ENCODE measurements at regions not wholly inside any gene's neighbourhood (a gene's known extent, or its start where the extent isn't known, plus 50 kb on each side); places are given as distances from the start of the nearest gene placed in this dataset.
"Not testable (repeated sequence)": the region's sequence is repeated elsewhere in the genome, so short reads cannot be mapped to it uniquely, and the experiment has no call there.

DNA sequence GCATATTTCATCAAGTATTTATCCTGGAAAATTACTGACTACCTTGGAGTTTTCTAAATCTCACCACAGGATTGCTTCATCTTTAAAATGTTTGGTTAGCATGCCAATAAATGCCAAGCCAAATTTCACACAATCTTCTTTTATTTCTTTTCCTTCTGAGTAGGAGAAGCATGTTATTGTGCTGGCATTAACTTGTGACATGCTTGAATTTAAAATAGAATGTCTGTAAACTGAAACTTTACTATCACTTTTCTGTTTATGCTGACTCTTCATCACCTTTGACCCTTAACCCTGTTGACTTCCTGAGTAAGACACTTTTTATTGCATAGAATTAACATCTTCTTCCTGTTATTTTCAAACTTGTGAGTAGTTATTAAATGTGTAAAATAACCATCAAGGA is 56.2 kb upstream of the LRRTM4 start:
- no peak for DNase-seq

DNA sequence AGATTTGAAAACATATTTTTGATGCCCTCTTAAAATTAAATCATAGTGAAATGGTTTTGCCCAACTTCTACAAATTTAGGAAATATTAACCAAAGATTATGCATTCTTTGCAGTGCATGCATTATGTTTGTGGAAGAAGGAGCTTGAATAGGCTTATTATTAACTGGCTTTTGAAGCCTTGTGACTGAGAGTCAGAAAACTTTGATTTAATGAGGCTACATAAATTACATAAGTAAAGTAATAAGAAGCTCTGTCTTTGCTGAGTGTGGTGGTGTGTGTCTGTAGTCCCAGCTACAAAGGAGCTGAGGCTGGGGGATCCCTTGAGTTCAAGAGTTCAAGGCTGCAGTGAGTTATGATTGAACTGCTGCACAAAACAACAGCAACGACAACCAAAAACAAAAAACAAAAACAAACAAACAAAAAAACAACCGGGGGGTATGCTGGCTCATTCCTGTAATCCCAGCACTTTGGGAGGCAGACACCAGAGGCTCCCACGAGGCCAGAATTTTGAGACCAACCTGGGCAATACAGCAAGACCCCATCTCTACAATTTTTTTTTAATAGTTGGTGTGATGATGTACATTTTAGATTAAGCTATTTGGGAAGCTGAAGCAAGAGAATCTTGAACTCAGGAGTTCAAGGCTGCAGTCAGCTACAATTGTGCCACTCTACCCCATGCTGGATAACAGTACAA is 57.0 kb upstream of the LRRTM4 start:
- no peak for DNase-seq

DNA sequence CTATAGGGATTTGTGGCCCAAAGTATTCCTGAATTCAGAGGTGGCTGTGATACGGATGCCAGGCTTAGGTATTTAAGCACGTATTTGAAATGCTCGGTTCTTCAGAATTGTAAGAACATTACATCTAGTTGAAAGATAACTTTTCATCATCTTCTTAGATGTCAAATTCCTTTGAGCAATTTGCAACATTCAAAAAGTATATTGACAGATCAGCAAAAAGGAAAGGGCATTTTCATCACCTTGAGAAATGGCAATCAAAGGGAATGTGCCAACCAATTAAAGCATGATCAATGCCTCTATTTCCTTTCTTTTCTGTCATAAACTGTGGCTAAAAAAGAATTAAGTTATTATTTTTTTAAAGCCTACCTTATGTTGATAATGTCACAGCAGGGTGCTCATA is 66.3 kb upstream of the LRRTM4 start:
- no peak for DNase-seq

DNA sequence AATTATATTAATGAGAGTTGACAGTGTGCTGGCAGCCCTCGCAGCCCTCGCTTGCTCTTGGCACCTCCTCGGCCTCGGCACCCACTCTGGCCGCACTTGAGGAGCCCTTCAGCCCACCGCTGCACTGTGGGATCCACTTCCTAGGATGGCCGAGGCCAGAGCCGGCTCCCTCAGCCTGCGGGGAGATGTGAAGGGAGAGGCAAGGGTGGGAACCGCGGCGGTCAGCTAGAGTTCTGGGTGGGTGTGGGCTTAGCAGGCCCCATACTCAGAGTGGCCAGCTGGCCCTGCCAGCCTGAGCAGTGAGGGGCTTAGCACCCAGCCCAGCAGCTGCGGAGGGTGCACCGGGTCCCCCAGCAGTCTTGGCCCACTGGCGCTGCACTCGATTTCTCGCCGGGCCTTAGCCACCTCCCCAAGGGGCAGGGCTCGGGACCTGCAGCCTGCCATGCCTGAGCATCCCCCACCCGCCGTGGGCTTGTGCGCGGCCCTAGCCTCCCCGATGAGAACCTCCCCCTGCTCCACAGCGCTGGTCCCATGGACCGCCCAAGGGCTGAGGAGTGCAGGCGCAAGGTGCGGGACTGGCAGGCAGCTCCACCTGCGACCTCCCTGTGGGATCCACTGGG is 68.2 kb upstream of the LRRTM4 start:
- DNase-seq, result no peak

DNA sequence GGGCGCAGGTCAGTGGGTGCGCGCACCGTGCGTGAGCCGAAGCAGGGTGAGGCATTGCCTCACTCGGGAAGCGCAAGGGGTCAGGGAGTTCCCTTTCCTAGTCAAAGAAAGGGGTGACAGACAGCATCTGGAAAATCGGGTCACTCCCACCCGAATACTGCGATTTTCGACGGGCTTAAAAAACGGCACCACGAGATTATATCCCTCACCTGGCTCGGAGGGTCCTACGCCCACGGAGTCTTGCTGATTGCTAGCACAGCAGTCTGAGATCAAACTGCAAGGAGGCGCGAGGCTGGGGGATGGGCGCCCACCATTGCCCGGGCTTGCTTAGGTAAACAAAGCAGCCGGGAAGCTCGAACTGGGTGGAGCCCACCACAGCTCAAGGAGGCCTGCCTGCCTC is 70.8 kb upstream of the LRRTM4 start:
- DNase-seq, result not testable (repeated sequence)

DNA sequence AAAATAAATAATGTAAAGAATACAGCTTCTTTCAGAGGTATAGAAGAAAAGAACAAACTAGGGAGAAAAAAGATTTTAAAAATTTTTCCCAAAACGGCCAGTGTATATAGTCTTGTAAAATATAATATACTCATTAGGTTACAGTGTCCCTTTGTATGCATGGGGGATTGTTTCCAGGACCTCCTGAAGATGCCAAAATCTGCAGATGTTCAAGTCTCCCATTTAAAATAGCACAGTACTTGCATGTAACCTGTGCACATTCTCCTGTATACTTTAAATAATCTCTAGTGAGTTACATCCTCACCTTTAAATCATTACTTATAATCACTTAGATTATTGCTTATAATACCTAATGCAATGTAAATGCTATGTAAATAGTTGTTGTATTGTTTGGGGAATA is 80.6 kb upstream of the LRRTM4 start:
- DNase-seq, result no peak

DNA sequence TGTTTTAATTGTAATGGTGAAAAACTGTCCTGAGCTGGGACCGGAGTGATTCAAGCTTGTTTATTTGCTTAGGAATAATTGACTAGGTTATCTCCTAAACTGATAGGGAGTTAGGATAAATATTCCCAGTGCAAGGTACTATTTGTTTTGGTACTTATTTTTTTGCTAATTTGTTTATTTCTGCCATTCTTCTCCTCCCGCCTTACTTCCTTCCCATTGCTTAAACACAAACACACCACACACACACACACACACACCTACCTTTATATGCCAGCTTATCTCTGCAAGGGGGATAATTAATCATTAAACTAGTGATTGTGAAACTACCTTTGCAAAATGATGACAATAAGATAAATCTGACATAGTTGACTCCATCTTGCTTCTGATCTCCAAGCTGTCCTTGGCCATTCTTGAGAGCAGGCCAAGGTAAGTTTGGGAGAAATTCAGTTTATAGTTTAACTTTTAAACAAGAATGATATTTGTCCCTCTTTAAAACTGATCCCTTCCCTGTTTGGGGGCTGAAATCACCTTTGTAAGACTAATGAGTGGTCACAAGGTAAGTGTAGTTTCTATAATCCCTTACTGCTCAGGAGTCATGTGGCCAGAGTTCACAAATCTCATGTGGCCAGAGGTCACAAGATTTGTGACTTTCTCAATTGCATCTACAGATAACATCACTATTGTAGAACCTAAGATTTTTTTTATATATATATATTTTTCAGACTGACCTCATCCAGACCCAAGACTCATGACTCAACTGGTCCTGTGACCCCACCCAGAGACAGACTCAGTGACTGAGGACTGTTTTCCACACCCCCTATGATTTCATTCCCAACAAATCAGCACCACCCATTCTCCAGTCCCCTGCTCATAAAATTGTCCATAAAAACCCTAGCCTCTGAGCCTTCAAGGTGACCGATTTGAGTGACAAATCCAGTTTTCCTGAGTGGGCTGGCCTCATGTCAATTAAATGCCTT is 83.1 kb upstream of the LRRTM4 start:
- DNase-seq, result no peak

DNA sequence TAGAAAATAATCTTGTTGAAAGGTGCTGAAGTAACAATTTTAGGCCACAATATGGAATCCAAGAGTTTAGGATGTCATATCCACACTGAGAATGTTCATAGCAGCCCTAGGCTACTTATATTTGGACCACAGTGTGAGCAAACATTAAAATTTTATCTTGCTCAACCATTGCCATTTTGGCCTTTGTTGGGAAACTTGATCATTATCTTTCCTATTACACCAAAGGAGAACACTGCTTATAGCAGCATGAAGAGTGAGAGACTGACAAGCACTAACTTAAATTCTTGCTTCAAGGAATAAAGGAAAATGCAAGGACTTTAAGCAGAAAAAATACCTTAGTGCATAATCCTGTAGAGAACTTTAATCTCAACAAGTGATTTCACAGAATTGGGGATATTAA is 86.3 kb upstream of the LRRTM4 start:
- DNase-seq, result no peak

DNA sequence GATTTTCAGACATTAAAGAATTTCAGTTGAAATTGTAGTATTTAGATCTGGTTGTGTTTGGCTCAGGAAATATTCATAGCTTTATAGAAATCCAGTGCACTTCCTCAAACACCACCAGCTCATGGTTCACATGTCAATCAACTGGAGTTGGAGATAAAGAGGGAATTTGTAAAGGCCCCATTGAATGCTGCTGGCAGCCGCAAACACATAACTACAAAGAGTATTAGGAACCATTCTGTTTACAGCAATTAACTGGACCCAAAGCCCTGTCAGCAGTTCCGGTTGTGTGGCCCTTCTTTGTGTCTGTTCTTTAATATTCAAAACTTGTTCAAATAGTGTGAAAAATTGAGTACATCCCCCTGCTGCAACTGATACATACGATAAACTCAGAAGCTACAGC is 107.4 kb upstream of the LRRTM4 start:
- no peak for DNase-seq

DNA sequence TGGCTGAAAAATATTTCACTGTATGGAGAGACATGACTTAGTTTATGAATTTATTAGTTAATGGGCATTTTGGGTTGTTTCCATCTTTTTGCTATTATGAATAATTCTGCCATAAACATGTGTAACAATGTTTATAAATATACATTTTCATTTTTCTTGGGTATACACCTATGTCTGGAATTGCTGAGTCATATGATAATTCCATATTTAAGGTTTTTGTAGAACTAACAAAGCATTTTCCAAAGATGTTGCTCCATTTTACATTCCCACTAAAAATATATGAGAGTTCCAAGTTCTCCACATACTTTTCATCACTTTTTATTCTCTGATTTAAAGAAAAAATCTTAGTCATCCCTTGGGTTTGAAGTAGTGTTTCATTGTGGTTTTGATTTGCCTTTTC is 108.8 kb upstream of the LRRTM4 start:
- no peak for DNase-seq

DNA sequence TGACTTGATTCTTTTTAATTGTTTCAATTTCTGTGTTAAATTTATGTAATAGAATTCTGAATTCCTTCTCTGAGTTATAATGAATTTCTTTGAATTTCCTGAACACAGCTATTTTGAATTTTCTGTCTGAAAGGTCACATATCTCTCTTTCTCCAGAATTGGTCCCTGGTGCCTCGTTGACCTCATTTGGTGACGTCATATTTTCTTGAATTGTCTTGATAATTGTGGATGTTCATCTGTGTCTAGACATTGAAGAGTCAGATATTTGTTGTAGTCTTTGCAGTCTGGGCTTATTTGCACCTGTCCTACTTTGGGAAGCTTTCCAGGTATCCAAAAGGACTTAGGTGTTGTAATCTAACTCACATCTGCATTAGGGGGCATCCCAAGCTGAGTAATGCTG is 111.4 kb upstream of the LRRTM4 start:
- no peak for DNase-seq

DNA sequence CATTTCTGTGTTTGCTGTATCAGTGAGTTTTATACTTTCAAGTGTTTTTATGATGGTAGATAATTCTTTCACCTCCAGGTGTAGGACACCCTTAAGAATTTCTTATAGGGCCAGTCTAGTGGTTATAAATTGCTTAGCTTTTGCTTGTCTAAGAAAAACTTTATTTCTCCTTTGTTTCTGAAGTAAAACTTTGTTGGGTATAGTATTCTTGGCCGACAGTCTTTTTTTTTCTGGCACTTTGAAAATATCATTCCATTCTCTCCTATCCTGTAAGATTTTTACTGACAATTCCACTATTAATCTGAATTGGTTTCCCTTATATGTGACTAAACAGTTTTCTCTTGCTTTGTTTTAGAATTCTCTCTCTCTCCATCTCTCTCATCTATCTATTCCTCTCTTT is 118.7 kb upstream of the LRRTM4 start:
- DNase-seq, result no peak

DNA sequence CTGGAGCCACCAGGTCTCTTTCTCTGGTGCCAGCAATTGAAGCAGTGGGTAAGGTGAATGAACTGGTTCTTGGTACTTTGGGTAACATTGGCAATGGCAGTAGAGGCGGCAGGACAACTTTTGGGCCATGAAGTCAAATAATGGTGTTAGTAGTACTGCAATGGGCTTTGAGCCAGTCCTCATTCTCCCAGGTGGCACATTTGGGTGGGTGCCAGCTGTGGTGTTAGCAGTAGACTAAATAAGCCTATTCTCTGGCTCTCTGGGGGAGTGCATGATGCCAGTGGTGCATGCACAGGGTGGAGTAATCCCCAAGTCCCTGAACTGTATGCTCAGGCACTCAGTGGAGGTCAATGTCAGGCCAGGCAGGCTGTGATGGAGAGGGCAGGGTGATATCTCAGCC is 120.2 kb upstream of the LRRTM4 start:
- DNase-seq, result no peak

DNA sequence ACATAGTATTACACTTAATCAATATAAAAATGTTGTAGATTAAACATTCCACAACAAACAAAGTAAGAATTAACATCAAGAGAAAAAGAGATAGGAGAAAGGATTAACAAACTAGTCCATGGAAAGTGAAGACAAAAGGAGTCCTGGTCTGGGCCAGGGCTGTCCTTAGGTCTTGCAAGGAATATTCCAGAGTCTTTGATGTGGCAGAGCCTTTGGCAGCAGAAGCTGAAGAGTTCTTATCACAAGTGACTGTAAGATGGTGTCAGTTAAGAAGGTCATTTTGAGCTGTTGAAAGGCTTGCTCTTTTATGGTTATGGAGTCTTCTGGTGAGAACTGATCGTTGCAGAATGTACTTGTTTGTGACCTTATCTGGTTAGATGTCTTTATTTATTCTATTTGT is 127.7 kb upstream of the LRRTM4 start:
- DNase-seq, result no peak

DNA sequence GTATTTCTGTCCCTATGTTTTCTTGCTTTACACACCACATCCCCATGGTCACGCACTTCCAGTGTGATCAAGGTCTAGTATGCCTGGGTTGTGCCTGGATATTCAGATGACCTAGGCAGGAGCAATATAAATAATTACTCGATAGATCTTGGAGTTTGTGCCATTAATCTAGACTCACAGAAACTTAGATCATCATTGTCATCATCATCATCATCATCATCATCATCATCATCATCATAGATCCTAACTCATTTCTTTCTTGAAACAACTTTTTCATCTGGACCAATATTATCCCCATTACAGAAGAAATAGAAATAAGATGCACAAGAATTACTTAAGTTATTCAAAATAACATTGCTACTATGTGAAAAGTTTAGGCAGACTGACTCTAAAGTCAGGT is 130.3 kb upstream of the LRRTM4 start:
- no peak for DNase-seq

DNA sequence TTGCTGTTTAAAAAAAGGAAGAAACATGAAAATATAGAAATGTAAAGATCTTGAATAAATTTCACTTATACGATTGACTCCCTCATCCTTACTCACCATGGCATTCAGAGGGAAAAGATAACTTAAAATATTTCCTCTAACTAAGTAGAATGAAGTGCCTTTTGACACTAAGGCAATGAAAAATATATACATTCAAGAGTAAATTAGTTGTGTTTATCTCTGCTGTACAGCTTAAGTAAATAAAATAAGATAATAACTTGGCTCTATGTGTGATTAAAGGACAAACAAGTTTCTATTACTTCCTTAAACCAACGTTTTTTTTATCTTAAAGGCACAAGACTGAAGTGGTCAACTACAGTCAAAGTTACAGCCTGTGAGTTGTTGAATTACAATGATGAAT is 142.3 kb upstream of the LRRTM4 start:
- no peak for DNase-seq

DNA sequence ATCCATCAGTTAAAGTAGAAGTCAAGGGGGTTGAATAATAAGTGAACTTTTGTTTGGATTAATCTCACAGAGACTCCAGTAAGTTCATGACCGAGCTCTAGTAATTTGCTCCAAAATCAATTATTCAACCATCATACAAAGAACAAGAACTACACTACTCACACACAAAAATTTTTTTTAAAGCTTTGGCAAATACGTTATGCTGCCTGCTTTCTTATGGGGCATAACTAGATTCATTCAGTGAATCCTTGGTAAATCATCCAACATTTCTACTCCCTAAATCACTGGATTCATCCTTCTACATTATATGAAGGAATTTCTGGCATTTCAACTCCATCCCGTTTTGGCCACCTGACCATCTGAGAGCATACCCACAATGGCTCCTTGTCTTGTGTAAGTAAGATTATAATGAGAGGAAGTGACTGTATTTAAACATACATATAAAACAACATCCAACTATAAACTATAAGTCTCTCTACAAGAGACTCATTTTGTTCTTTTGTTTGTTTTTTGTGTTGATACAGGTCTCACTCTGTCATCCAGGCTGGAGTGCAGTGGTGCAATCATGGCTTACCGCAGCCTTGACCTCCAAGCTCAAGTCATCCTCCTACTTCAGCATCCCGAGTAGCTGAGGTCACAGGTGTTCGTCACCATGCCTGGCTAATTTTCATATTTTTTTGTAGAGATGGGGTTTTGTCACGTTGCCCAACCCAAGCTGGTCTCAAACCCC is 144.2 kb upstream of the LRRTM4 start:
- no peak for DNase-seq

DNA sequence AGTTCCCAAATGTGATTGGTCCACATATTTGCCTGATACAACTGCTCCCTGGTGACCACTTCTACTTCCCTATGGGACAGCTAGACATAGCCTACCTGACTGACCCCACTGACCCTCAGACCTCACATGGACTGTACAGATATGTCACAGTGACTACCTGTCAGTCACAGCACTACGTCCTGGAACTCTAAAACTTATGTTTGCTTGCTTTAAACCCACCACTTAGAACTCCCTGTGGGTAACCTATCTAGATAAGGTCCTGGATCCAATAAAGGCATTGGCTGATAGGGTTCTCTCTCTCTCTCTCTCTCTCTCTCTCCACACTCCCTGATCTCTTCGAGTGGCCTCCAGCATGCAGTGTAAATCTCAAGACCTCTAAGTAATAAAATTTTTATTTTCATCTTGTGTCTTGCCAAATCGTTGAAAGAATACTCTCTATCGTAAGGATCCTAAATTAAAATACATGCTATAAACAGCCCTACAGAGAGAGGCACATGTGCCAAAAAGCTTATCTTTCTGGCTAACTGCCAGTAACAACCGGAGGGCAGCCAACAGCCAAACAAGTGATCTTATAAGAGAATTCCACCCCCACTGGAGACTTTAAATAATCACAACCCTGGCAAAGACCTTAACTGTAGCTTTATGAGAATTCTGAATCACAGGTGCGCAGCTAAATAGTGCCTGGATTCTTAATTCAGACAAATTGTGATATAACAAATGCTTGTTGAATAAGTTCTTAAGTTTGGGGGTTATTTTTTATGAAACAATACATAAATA is 162.6 kb upstream of the LRRTM4 start:
- DNase-seq, result not testable (repeated sequence)

DNA sequence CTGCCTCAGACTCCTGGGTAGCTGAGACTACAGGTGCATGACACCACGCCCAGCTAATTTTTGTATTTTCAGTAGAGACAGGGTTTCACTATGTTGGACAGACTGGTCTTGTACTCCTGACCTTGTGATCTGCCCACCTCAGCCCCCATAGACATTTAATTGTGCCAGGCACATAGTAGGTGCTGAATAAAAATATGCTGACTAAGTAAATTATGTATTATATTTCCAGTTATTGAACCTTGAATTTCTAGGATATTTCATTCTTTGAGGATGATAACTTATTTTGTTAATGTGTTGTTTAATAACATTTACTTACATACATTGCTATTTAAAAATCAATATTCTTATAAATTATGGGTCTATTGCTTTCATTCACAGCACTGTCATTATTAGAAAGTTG is 190.4 kb upstream of the LRRTM4 start:
- DNase-seq, result no peak

DNA sequence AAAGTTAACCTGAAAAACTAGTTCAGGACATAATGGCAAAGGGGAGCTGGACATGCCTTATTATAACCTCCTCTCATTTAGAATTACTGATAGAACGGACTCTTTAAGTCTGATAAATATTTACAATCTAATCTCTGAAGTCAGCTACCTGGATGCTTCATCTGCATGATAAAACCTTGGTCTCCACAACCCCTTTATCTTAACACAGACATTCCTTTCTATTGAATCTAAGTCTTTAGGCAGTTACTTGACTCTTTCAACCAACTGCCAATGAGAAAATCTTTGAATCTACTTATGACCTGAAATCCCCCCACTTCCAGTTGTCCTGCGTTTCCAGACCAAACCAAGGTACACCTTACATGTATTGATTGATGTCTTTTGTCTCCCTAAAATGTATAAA is 191.2 kb upstream of the LRRTM4 start:
- DNase-seq, result no peak

DNA sequence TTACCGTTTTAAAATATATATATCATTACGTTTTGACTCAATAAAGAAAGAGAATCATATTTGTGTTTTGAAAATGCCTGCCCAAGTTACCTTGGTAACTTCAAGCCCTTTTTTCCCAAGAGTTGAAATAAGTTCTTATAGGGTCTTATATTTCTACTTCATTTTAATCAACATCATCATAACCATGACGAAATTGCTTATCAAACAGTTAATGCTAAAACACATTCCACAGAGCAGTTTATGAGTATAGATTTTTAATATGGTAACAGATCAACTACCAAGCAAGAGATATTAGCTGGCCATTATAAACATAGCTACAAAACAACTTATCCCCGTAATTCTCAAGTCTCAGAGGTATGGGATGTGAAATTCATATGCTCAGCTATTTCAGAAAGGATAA is 197.9 kb upstream of the LRRTM4 start:
- DNase-seq, result no peak

DNA sequence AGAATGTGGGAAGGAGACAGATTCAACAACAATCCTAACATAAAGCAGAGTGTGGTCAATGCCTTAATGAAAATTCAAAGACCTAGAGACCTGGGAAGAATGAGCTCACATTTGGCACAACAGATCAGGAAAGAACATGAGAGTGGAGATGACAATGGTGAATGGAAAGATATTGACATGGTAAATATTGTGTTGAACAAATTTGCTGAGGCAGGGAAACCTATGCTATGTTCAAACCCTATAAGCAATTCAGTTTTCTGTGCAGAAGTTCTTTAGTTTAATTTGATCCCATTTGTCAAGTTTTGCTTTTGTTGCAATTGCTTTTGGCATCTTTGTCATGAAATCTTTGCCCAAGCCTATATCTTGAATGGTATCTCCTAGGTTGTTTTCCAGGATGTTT is 199.4 kb upstream of the LRRTM4 start:
- DNase-seq, result no peak

DNA sequence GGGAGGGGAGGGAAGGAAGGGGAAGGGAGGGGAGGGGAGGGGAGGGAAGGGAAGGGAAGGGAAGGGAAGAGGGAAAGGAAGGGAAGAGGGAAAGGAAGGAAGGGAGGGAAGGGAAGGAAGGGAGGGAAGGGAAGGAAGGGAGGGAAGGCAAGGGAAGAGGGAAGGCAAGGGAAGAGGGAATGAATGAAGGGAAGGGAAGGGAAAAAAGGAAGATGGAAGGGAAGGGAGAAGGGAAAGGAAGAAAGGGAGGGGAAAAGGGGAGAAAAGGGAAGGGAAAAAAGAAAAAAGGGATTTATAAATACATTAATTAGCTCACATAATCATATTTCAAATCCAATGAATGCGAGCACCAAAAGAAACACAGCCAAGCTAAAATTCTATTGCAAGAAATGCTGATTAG is 202.9 kb upstream of the LRRTM4 start:
- DNase-seq, result no peak
